Heart left ventricle (tissue), 16 donors: ENCODE measurements at regions not wholly inside any gene's neighbourhood (a gene's known extent, or its start where the extent isn't known, plus 50 kb on each side); places are given as distances from the start of the nearest gene placed in this dataset.

ENCODE experiments used
- ATAC-seq, 4 donors: fragments of 200-7000 bp; cut with Tn5 transposase; one replicate each; pipeline ENCODE4 v1.9.1; 2020 to 2022; ENCODE audit warnings: moderate library complexity in 4 of 4, mild to moderate bottlenecking in 3 of 4, moderate number of reproducible peaks in 1 of 4
- DNase-seq, 5 donors: peaks; one replicate each; pipeline ENCODE4 v3.0.0-alpha.2; 2020
- H3K27ac ChIP-seq, 12 donors: fragments of 200-600 bp; sonication (generic) in 4 of 12; one replicate each; pipeline versions ENCODE4 v1.5.0 to v1.8.0; 2016 to 2022; ENCODE audit warnings: mild to moderate bottlenecking in 2 of 12
- H3K27me3 ChIP-seq, 9 donors: fragments of 200-600 bp; sonication (generic) in 2 of 9; one replicate each; pipeline versions ENCODE4 v1.5.1 to v1.8.0; 2016 to 2022; ENCODE audit warnings: mild to moderate bottlenecking in 3 of 9
- H3K36me3 ChIP-seq, 9 donors: fragments of 200-600 bp; sonication (generic) in 2 of 9; one replicate each; pipeline versions ENCODE4 v1.5.0 to v1.8.0; 2018 to 2022; ENCODE audit warnings: mild to moderate bottlenecking in 2 of 9
- H3K4me1 ChIP-seq, 12 donors: fragments of 200-600 bp; sonication (generic) in 4 of 12; one replicate each; pipeline versions ENCODE4 v1.5.0 to v1.8.0; 2016 to 2022; ENCODE audit warnings: mild to moderate bottlenecking in 3 of 12
- H3K4me3 ChIP-seq, 12 donors: fragments of 200-600 bp; sonication (generic) in 4 of 12; one replicate each; pipeline versions ENCODE4 v1.5.0 to v1.8.0; 2017 to 2022; ENCODE audit warnings: mild to moderate bottlenecking in 9 of 12, moderate library complexity in 4 of 12
- H3K9me3 ChIP-seq, 12 donors: fragments of 200-600 bp; sonication (generic) in 4 of 12; one replicate each; pipeline versions ENCODE4 v1.5.0 to v1.8.0; 2016 to 2022; ENCODE audit warnings: mild to moderate bottlenecking in 1 of 12
- POLR2A ChIP-seq, 2 donors: fragments of 450-650 bp; IDR thresholded peaks; one replicate each; pipeline ENCODE4 v1.6.1; 2017; ENCODE audit warnings: antibody characterized with exemption in 2 of 2, mild to moderate bottlenecking in 2 of 2, moderate library complexity in 2 of 2
- WGBS, 4 donors: extraction: QIAGEN DNeasy Blood & Tissue Kit in 2 of 4; methylation state at CpG; one replicate each; pipeline versions ENCODE4 v1.1.5 to v1.1.7; 2013 to 2018; 5-methylcytosine and 5-hydroxymethylcytosine counted together
- intact Hi-C, 10 donors: fragments of 100-400 bp; cut with DNase I; formaldehyde crosslinking; loops; one replicate each; pipeline versions ENCODE4 v1.11.1 to v1.14.2; 2022
- TF ChIP-seq, protein P1 (sequence below), 12 donors: fragments of 200-600 bp; sonication (generic) in 4 of 12; IDR thresholded peaks; one replicate each; pipeline versions ENCODE4 v1.5.0 to v1.8.0; 2018 to 2022; ENCODE audit warnings: antibody characterized with exemption in 12 of 12, mild to moderate bottlenecking in 5 of 12
- donor health status: ischemic (EF 13 %, LVEDD 7.1; RV severe dilation, severe dysfunction).
- donor health status: healthy with polysubstance abuse.
- donor health status: DM: no; HTN: yes; CAD: no.
- donor health status: DM: no; HTN: no; CAD: no.
- donor health status: ischemic (EF 25% LVEDD 6.9; RV normal size, moderate dysfunction).
- donor health status: ischemic (EF 25% LVEDD 5.7; RV mildly dilated, moderate dysfunction).
- donor health status: healthy.
- donor health status: DM: yes; HTN: yes; CAD: no.
- donor health status: ischemic (EF 35%, LVEDD 5.7; RV mildly dilated, moderate dysfunction).
- donor health status: nonischemic (EF 11% LVEDD 7.7; RV severe dilation, severe dysfunction).
- donor health status: DM: yes; HTN: yes; CAD: no.
- donor health status: PGD.
- donor health status: ischemic (EF 29% LVEDD 5.4; RV normal size, mild dysfunction).
- donor health status: nonischemic (EF 23%, LVEDD 6.1; RV moderate dilation, normal function).

DNA sequence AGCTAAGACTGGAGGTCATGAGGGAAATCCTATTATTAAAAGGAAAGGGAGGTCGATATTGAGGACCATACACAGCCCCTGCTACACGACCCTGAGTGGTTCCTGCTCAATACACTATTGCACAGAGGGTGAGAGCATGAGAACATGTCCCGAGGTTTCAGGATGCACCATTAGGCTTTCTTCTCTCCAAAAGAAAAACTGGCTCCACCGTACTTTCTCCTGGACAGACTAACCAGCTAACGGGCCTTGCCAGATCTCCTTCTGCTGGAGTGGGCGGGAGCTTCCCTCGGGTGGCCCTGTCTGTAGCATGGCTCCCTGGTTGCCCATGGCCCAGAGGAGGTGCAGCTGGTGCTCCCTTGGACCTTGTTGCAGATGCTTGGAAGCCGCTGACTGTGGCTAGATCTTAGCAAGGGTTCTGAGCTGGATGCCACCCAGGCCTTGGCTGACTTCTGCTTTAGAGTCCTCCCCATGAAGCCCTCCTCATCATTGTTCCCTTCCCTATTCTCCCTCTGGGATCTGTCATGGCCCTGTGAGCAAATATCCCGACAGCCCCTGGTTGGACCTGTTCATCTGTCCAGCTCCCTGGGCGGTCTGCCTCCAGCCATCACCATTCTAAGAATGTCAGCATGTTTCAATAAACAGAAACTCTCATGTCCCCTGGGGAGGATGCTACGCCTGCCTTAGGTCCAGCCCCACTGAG is 52.9 kb upstream of the SHH start:
- intact Hi-C loops: no loop called here
- Histone ChIP-seq H3K27me3 (peaks cover 0 to 43% (median 6%) of the 10 kb centered on the region in 9 donors), H3K4me3 (no peak overlapping the region), H3K4me1 (peaks cover 0 to 6% (median 0%) of the 10 kb centered on the region in 12 donors), H3K9me3 (no peaks in the 10 kb centered on the region), H3K36me3 (no peaks in the 10 kb centered on the region), H3K27ac (no peak overlapping the region)
- WGBS, 4 donors: 64 to 72% (median 68%) methylated on average over 9 to 11 of the region's 11 CpGs
- ATAC-seq (no peak), DNase-seq (peak in 1 of 5 donors; percentile 3)
- TF ChIP-seq POLR2A (IDR thresholded peaks at IDR 0.05): no peak
- TF ChIP-seq, protein P1, sequence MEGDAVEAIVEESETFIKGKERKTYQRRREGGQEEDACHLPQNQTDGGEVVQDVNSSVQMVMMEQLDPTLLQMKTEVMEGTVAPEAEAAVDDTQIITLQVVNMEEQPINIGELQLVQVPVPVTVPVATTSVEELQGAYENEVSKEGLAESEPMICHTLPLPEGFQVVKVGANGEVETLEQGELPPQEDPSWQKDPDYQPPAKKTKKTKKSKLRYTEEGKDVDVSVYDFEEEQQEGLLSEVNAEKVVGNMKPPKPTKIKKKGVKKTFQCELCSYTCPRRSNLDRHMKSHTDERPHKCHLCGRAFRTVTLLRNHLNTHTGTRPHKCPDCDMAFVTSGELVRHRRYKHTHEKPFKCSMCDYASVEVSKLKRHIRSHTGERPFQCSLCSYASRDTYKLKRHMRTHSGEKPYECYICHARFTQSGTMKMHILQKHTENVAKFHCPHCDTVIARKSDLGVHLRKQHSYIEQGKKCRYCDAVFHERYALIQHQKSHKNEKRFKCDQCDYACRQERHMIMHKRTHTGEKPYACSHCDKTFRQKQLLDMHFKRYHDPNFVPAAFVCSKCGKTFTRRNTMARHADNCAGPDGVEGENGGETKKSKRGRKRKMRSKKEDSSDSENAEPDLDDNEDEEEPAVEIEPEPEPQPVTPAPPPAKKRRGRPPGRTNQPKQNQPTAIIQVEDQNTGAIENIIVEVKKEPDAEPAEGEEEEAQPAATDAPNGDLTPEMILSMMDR (IDR thresholded peaks at IDR 0.05): no peak

DNA sequence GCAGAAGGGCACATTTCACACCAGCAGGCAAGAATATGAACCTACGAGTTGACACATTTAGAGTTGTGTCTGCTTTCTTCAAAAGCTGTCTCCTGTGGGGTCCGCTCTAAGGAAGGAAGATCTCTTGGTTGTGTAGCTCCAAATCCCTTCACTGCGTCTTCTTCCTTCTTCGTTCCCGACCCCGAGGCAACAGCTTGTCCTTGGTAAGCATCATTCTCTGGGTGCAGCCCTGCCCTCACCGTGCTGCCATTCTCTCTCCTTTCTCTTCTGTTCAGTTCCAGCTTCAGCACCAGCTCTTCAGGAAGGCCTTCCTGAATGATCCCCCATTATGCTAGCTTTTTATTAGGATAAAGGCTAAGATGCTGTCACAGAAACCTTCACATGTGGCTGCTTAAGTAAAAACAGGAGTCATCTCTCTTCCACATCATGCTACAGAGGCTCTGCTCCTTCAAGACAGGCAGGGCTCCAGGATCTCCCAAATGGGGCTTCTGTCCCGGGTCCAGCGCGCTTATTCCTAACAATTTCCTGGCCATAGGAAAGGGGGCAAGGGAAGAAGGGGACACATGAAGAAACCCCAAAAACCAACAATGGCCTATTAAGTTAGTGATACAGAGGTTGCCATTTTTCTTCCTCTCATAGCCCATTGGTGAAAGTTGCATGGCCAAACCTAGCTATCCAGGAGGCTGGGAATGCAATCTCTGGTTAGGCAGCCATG is 52.2 kb upstream of the SHH start:
- H3K9me3 ChIP-seq: no peaks in the 10 kb centered on the region
- WGBS, 4 donors: 78 to 86% (median 83%) methylated on average over 10 of the region's 10 CpGs
- no peak for TF ChIP-seq POLR2A (IDR thresholded peaks at IDR 0.05)
- TF ChIP-seq, protein P1 (IDR thresholded peaks at IDR 0.05): no peak
- peaks cover 0 to 44% (median 6%) of the 10 kb centered on the region in 9 donors for H3K27me3 ChIP-seq
- intact Hi-C loops: no loop called here
- H3K4me1 ChIP-seq: peaks cover 0 to 6% (median 0%) of the 10 kb centered on the region in 12 donors
- no peak overlapping the region for H3K27ac ChIP-seq
- peak in 1 of 5 donors; percentile 0 for DNase-seq
- H3K36me3 ChIP-seq: no peaks in the 10 kb centered on the region
- no peak overlapping the region for H3K4me3 ChIP-seq
- no peak for ATAC-seq

DNA sequence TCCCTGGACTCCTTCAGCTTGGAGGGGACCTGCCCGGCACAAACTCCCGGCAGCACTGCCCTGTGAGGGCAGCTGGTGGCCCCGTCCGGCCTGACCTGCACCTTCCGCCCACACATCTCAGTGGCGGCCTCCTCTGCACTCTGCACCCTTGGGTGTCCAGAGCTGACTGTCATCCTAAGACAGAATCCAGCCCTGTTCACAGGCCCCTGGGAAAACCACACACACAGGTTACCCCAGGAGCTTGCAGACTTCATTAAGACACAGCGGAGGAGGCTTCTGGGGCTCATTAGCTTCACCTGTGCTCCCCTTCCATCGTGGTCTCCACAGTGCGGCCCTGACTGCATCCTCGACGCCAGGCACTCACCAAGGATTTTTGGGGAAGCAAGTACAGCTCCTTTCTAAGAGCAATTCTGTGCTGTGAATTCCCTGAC is 51.5 kb upstream of the SHH start:
- ATAC-seq (no peak), DNase-seq (peak in 2 of 5 donors; percentile 0 to 25)
- Histone ChIP-seq H3K27me3 (peaks cover 0 to 48% (median 6%) of the 10 kb centered on the region in 9 donors), H3K4me3 (no peak overlapping the region), H3K27ac (no peak overlapping the region), H3K36me3 (no peaks in the 10 kb centered on the region), H3K4me1 (peaks cover 0 to 6% (median 0%) of the 10 kb centered on the region in 12 donors), H3K9me3 (no peaks in the 10 kb centered on the region)
- no peak for TF ChIP-seq POLR2A (IDR thresholded peaks at IDR 0.05)
- TF ChIP-seq, protein P1 (IDR thresholded peaks at IDR 0.05): no peak
- 81 to 85% (median 83%) methylated on average over 11 of the region's 11 CpGs for WGBS, 4 donors
- intact Hi-C loops: no loop called here

DNA sequence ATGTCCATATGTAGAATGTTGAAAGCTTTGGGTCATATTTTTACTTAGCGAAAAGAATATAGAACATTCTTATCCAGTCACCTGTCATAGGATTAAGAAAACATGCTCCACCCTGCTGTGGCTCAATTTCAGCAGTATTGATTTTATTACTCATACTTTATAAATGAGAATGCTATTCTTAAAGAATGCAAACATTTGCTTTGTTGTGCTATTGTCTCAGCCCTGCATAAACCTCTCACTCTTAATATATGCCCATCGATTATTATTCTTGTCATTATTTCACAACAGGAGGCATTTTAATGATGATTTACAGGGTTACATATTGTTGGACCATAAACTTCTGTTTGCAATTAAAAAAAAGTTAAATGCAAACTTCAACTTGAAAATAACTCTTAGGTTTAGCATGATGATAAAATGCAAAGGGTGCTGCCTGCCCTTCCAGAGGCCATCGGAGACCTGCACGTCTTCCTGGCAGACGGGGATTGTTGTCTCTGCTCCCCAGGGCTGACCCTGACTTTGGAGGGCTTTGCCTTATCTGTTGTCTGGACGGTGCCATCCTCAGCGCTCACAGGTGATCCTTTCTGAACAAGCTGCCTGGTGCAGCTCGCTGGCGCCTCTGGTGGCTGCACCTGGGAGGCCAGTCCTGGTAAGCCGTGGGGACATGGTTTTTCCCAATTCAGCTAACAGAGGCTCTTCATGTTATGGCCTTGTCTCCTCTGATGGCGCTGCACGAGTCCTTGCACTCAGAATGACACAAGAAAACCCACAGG is 50.0 kb upstream of the SHH start:
- DNase-seq: peak in 1 of 5 donors; percentile 32
- no peaks in the 10 kb centered on the region for H3K36me3 ChIP-seq
- no peak for ATAC-seq
- no peak overlapping the region for H3K4me3 ChIP-seq
- peaks cover 0 to 6% (median 0%) of the 10 kb centered on the region in 12 donors for H3K4me1 ChIP-seq
- WGBS, 4 donors: 76 to 85% (median 80%) methylated on average over 12 of the region's 12 CpGs
- TF ChIP-seq POLR2A (IDR thresholded peaks at IDR 0.05): no peak
- TF ChIP-seq, protein P1 (IDR thresholded peaks at IDR 0.05): no peak
- H3K27me3 ChIP-seq: peaks cover 0 to 41% (median 6%) of the 10 kb centered on the region in 9 donors
- no peaks in the 10 kb centered on the region for H3K9me3 ChIP-seq
- intact Hi-C loops: no loop called here
- no peak overlapping the region for H3K27ac ChIP-seq
